CD4-positive, alpha-beta memory T cell (primary cell): ENCODE measurements at regions not wholly inside any gene's neighbourhood (a gene's known extent, or its start where the extent isn't known, plus 50 kb on each side); places are given as distances from the start of the nearest gene placed in this dataset.

Experiments used
- CTCF ChIA-PET: fragments of 350-600 bp; sonication (Branson Sonifier 250); formaldehyde crosslinking; loops from one replicate; lab custom pipeline; 2021; ENCODE audit warnings: inconsistent platforms; ENCODE audit not compliant: partially characterized antibody; lab: Charles Lee
- POLR2A ChIA-PET: fragments of 350-600 bp; sonication (Branson Sonifier 250); formaldehyde crosslinking; loops from one replicate; lab custom pipeline; 2021; ENCODE audit not compliant: partially characterized antibody; lab: Charles Lee
- DNase-seq, 5 donors: peaks; one replicate each; pipeline versions ENCODE4 v3.0.0 to v3.0.0-alpha.2; 2020 to 2022; ENCODE audit warnings: mixed read lengths in 1 of 5
- H3K27ac ChIP-seq: one replicate; pipeline ENCODE4 v1.7.0; 2013; ENCODE audit warnings: low read depth, low read length
- H3K27me3 ChIP-seq: 2 replicates; pipeline ENCODE4 v1.7.0; 2013; ENCODE audit warnings: mild to moderate bottlenecking, low read length, moderate library complexity; ENCODE audit not compliant: insufficient read depth
- H3K36me3 ChIP-seq: 2 replicates; pipeline ENCODE4 v1.7.0; 2013; ENCODE audit warnings: mild to moderate bottlenecking, low read length, moderate library complexity; ENCODE audit not compliant: insufficient read depth
- H3K4me1 ChIP-seq: 2 replicates; pipeline ENCODE4 v1.7.0; 2013; ENCODE audit warnings: mild to moderate bottlenecking, low read length, moderate library complexity; ENCODE audit not compliant: insufficient read depth
- H3K4me3 ChIP-seq, 2 donors: one replicate each; pipeline ENCODE4 v1.7.0; 2013; ENCODE audit warnings: low read length in 2 of 2, mild to moderate bottlenecking in 1 of 2
- H3K9me3 ChIP-seq, 2 donors: one replicate each; pipeline ENCODE4 v1.7.0; 2013; ENCODE audit warnings: low read length in 2 of 2, control low read depth in 1 of 2; ENCODE audit not compliant: control insufficient read depth in 1 of 2
- H3K27ac Mint-ChIP-seq, 7 donors: one replicate each; pipeline ENCODE4 v1.8.0; 2020 to 2021; ENCODE audit warnings: mixed read lengths in 7 of 7, mild to moderate bottlenecking in 6 of 7, inconsistent platforms in 3 of 7, moderate library complexity in 3 of 7
- H3K27me3 Mint-ChIP-seq, 2 donors: one replicate each; pipeline ENCODE4 v1.8.0; 2020 to 2021; ENCODE audit warnings: mixed read lengths in 2 of 2
- H3K36me3 Mint-ChIP-seq, 2 donors: one replicate each; pipeline ENCODE4 v1.8.0; 2020 to 2021; ENCODE audit warnings: mixed read lengths in 2 of 2, inconsistent platforms in 1 of 2, mild to moderate bottlenecking in 1 of 2
- H3K4me1 Mint-ChIP-seq, 4 donors: one replicate each; pipeline ENCODE4 v1.8.0; 2020 to 2021; ENCODE audit warnings: mixed read lengths in 4 of 4, mild to moderate bottlenecking in 1 of 4
- H3K4me3 Mint-ChIP-seq, 8 donors: one replicate each; pipeline ENCODE4 v1.8.0; 2020 to 2021; ENCODE audit warnings: mixed read lengths in 8 of 8, mild to moderate bottlenecking in 7 of 8, moderate library complexity in 6 of 8, inconsistent platforms in 3 of 8
- H3K9me3 Mint-ChIP-seq, 8 donors: one replicate each; pipeline ENCODE4 v1.8.0; 2020 to 2021; ENCODE audit warnings: mixed read lengths in 8 of 8, mild to moderate bottlenecking in 5 of 8, inconsistent platforms in 3 of 8, moderate library complexity in 1 of 8
- intact Hi-C: fragments of 100-400 bp; cut with micrococcal nuclease; formaldehyde crosslinking; loops from one replicate; pipeline ENCODE4 v1.15.1; 2023

GRCh38 chr4:8796096-8796495 is 75.5 kb downstream of the HMX1 start:
- POLR2A ChIA-PET, result interaction anchor here (0.9 kb wide), 1 partner anchor 22 kb away, joined by 4 read pairs; no protein-coding TSS in a partner anchor
- Histone ChIP-seq H3K4me3 (no peak overlapping the region), H3K9me3 (no peaks in the 10 kb centered on the region), H3K27ac (no peak overlapping the region), H3K27me3 (no peaks in the 10 kb centered on the region), H3K4me1 (no peaks in the 10 kb centered on the region), H3K36me3 (no peaks in the 10 kb centered on the region)
- CTCF ChIA-PET, result no interaction called here
- no peak overlapping the region for H3K4me3 Mint-ChIP-seq
- intact Hi-C loops, result no loop called here
- H3K27ac Mint-ChIP-seq, result no peak overlapping the region
- no peaks in the 10 kb centered on the region for H3K9me3 Mint-ChIP-seq
- H3K27me3 Mint-ChIP-seq, result no peaks in the 10 kb centered on the region
- H3K4me1 Mint-ChIP-seq, result no peaks in the 10 kb centered on the region
- H3K36me3 Mint-ChIP-seq, result no peaks in the 10 kb centered on the region
- DNase-seq, result no peak

- Histone ChIP-seq H3K4me1 (no peaks in the 10 kb centered on the region), H3K27ac (no peak overlapping the region), H3K36me3 (no peaks in the 10 kb centered on the region), H3K4me3 (no peak overlapping the region), H3K9me3 (no peaks in the 10 kb centered on the region), H3K27me3 (no peaks in the 10 kb centered on the region)
- intact Hi-C loops, result no loop called here
- Mint-ChIP-seq H3K36me3 (no peaks in the 10 kb centered on the region), H3K27ac (no peak overlapping the region), H3K4me3 (no peak overlapping the region), H3K27me3 (no peaks in the 10 kb centered on the region), H3K4me1 (no peaks in the 10 kb centered on the region), H3K9me3 (no peaks in the 10 kb centered on the region)
- CTCF ChIA-PET, result interaction anchor here (0.8 kb wide), 1 partner anchor 25 kb away, joined by 3 read pairs; no protein-coding TSS in a partner anchor
- POLR2A ChIA-PET, result no interaction called here
- no peak for DNase-seq
Measured at GRCh38 chr4:8795140-8795539, 76.5 kb downstream of the HMX1 start.

DNA sequence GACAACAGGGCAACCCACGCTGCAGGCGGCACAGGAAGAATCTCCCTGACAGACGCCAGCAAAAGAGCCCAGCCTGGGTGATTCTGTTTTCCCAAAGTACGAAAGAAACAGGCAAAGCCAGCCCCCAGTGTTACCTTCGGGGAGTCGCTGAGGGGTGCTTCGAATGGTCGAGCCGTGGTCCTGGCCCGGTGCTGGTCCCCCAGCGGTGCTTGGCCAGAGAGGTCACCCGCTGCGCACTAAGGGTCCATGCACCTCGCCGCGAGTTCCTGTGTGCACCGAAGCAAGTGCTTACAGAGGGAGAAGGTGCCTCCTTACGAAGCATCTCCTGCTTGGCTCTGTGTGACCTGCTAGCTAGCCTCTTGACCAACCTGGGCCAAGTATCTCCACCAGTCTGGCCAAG is 77.1 kb downstream of the HMX1 start:
- no peak for DNase-seq
- H3K4me3 ChIP-seq, result no peak overlapping the region
- H3K4me1 ChIP-seq, result no peaks in the 10 kb centered on the region
- Mint-ChIP-seq H3K27ac (no peak overlapping the region), H3K36me3 (no peaks in the 10 kb centered on the region), H3K9me3 (no peaks in the 10 kb centered on the region), H3K27me3 (no peaks in the 10 kb centered on the region), H3K4me3 (no peak overlapping the region), H3K4me1 (no peaks in the 10 kb centered on the region)
- no peaks in the 10 kb centered on the region for H3K36me3 ChIP-seq
- POLR2A ChIA-PET, result no interaction called here
- no peak overlapping the region for H3K27ac ChIP-seq
- no peaks in the 10 kb centered on the region for H3K27me3 ChIP-seq
- intact Hi-C loops, result no loop called here
- CTCF ChIA-PET, result no interaction called here
- no peaks in the 10 kb centered on the region for H3K9me3 ChIP-seq

DNA sequence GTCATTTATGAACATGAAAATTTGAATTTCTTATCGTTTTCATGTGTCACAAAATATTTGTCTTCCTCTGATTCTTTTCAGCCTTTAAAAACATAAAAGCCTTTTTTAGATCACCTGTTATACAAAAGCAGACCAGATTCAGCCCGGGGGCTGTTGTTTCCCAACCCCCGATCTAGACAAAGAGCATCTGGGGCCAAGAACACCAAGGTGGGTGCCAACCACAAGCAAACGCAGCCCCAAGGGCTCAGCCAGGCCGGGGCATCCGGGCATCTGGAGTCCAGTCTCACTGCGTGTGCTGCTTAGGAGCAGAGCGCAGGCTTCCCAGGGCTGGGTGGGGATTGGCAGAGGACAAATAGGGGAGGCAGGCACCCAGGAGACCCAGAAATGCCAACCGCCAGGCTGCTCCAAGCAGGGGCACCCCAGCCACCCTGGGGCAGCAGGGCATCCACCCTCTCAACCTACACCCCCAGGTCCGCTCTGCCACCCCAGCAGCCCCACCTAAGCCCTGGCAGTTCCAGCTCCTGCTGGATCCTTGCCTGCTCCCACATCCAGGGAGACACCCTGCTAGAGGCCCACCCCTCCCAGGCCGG is 78.0 kb downstream of the HMX1 start:
- no peaks in the 10 kb centered on the region for H3K27me3 ChIP-seq
- CTCF ChIA-PET, result no interaction called here
- no peaks in the 10 kb centered on the region for H3K36me3 ChIP-seq
- no peak for DNase-seq
- H3K27ac Mint-ChIP-seq, result no peak overlapping the region
- intact Hi-C loops, result no loop called here
- H3K36me3 Mint-ChIP-seq, result no peaks in the 10 kb centered on the region
- POLR2A ChIA-PET, result no interaction called here
- no peak overlapping the region for H3K4me3 Mint-ChIP-seq
- no peaks in the 10 kb centered on the region for H3K9me3 Mint-ChIP-seq
- no peaks in the 10 kb centered on the region for H3K9me3 ChIP-seq
- H3K4me1 Mint-ChIP-seq, result no peaks in the 10 kb centered on the region
- no peak overlapping the region for H3K27ac ChIP-seq
- no peaks in the 10 kb centered on the region for H3K4me1 ChIP-seq
- no peaks in the 10 kb centered on the region for H3K27me3 Mint-ChIP-seq
- no peak overlapping the region for H3K4me3 ChIP-seq

GRCh38 chr4:8792491-8792890 is 79.1 kb downstream of the HMX1 start:
- CTCF ChIA-PET, result no interaction called here
- Histone ChIP-seq H3K36me3 (no peaks in the 10 kb centered on the region), H3K9me3 (no peaks in the 10 kb centered on the region), H3K27ac (no peak overlapping the region), H3K27me3 (no peaks in the 10 kb centered on the region), H3K4me1 (no peaks in the 10 kb centered on the region), H3K4me3 (no peak overlapping the region)
- POLR2A ChIA-PET, result no interaction called here
- no peaks in the 10 kb centered on the region for H3K36me3 Mint-ChIP-seq
- no peak overlapping the region for H3K4me3 Mint-ChIP-seq
- no peaks in the 10 kb centered on the region for H3K9me3 Mint-ChIP-seq
- H3K4me1 Mint-ChIP-seq, result no peaks in the 10 kb centered on the region
- no peak overlapping the region for H3K27ac Mint-ChIP-seq
- no peak for DNase-seq
- no peaks in the 10 kb centered on the region for H3K27me3 Mint-ChIP-seq
- intact Hi-C loops, result no loop called here

DNA sequence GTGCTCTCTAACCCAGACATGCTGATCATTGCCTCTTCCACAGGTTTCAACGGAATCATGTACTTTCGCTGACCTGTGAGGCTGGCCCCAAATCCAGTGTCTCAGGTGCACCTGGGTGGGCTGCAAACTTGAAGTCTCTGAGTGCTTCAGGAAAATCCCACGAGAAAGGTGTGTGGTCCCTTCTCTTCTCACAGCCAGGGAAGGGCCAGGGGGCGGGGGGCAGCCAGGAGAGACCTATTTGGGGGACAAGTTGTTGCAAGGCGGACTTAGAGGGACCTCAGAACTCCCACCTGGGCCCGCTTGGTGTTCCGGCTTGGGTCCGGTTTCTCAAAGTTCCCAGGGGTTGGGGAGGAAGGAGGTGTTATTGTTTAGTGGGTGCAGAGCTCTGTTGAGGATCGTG is 80.0 kb downstream of the HMX1 start:
- peak in 1 of 5 donors; percentile 16 for DNase-seq
- Histone ChIP-seq H3K27me3 (no peaks in the 10 kb centered on the region), H3K9me3 (no peaks in the 10 kb centered on the region), H3K4me1 (no peaks in the 10 kb centered on the region), H3K36me3 (no peaks in the 10 kb centered on the region), H3K4me3 (no peak overlapping the region), H3K27ac (no peak overlapping the region)
- Mint-ChIP-seq H3K4me1 (no peaks in the 10 kb centered on the region), H3K27me3 (no peaks in the 10 kb centered on the region), H3K27ac (no peak overlapping the region), H3K36me3 (no peaks in the 10 kb centered on the region), H3K4me3 (no peak overlapping the region), H3K9me3 (no peaks in the 10 kb centered on the region)
- ChIA-PET CTCF (no interaction called here), POLR2A (no interaction called here)
- intact Hi-C loops, result no loop called here

- intact Hi-C loops, result no loop called here
- H3K27me3 ChIP-seq, result no peaks in the 10 kb centered on the region
- peak overlapping the region in 1 of 8 donors; percentile 26 for H3K4me3 Mint-ChIP-seq
- H3K9me3 Mint-ChIP-seq, result no peaks in the 10 kb centered on the region
- no peaks in the 10 kb centered on the region for H3K36me3 Mint-ChIP-seq
- H3K4me3 ChIP-seq, result no peak overlapping the region
- no peak for DNase-seq
- no peaks in the 10 kb centered on the region for H3K9me3 ChIP-seq
- H3K4me1 Mint-ChIP-seq, result no peaks in the 10 kb centered on the region
- H3K27ac Mint-ChIP-seq, result no peak overlapping the region
- no peaks in the 10 kb centered on the region for H3K4me1 ChIP-seq
- no peaks in the 10 kb centered on the region for H3K36me3 ChIP-seq
- POLR2A ChIA-PET, result no interaction called here
- H3K27me3 Mint-ChIP-seq, result no peaks in the 10 kb centered on the region
- no peak overlapping the region for H3K27ac ChIP-seq
- CTCF ChIA-PET, result no interaction called here
Measured at GRCh38 chr4:8790749-8791148, 80.9 kb downstream of the HMX1 start.

DNA sequence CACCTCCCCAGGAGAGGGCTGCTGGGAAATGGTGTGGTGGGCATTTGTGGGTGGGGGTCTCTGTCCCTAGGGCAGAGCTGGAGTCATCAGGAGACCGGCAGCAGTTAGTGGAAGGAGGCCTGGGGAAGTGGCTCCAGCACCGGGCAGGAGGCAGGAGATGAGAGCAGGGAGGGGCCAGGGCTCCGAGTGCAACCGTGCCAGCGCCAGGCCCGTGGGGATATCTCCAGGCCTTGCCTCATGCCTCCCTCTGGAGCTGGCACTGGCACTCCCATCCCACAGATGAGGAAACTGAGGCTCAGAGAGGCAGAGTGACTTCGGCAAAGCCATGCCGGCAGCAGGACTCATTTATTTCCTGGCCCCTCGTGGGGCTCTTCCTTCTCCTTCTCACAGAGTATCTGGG is 83.5 kb downstream of the HMX1 start:
- Histone ChIP-seq H3K27ac (no peak overlapping the region), H3K27me3 (no peaks in the 10 kb centered on the region), H3K36me3 (no peaks in the 10 kb centered on the region), H3K9me3 (no peaks in the 10 kb centered on the region), H3K4me3 (no peak overlapping the region), H3K4me1 (no peaks in the 10 kb centered on the region)
- Mint-ChIP-seq H3K4me1 (no peaks in the 10 kb centered on the region), H3K27me3 (no peaks in the 10 kb centered on the region), H3K9me3 (no peaks in the 10 kb centered on the region), H3K36me3 (no peaks in the 10 kb centered on the region), H3K4me3 (no peak overlapping the region), H3K27ac (no peak overlapping the region)
- intact Hi-C loops, result no loop called here
- CTCF ChIA-PET, result no interaction called here
- POLR2A ChIA-PET, result no interaction called here
- peak in 1 of 5 donors; percentile 16 for DNase-seq
